GM19452 (cell line): ENCODE measurements at regions not wholly inside any gene's neighbourhood (a gene's known extent, or its start where the extent isn't known, plus 50 kb on each side); places are given as distances from the start of the nearest gene placed in this dataset.

ENCODE experiments used
- ATAC-seq: cut with Tn5 transposase; IDR thresholded peaks from one replicate; pipeline ENCODE4 v1.9.1; 2021; ENCODE audit not compliant: unreplicated experiment

GRCh38 chr16:86210403-86211193 lies 299.7 kb upstream of the FOXF1 start:
- no peak for ATAC-seq

GRCh38 chr16:86211265-86211664 lies 299.1 kb upstream of the FOXF1 start:
- ATAC-seq, result no peak

- no peak for ATAC-seq
These were observed 298.5 kb upstream of the FOXF1 start for GRCh38 chr16:86211800-86212199.

GRCh38 chr16:86212706-86213436 lies 297.5 kb upstream of the FOXF1 start:
- ATAC-seq, result no peak

- ATAC-seq, result no peak
These were observed 296.7 kb upstream of the FOXF1 start for GRCh38 chr16:86213437-86214205.

GRCh38 chr16:86214326-86215232 lies 295.7 kb upstream of the FOXF1 start:
- no peak for ATAC-seq

- no peak for ATAC-seq
These were observed 294.9 kb upstream of the FOXF1 start for GRCh38 chr16:86215233-86215978.

- no peak for ATAC-seq
These were observed 294.2 kb upstream of the FOXF1 start for GRCh38 chr16:86215979-86216585.

- no peak for ATAC-seq
These were observed 293.7 kb upstream of the FOXF1 start for GRCh38 chr16:86216591-86216990.

GRCh38 chr16:86217001-86217890 lies 293.1 kb upstream of the FOXF1 start:
- no peak for ATAC-seq

GRCh38 chr16:86217891-86218270 lies 292.4 kb upstream of the FOXF1 start:
- ATAC-seq, result no peak

- no peak for ATAC-seq
These were observed 291.7 kb upstream of the FOXF1 start for GRCh38 chr16:86218479-86219170.

GRCh38 chr16:86219655-86220445 lies 290.5 kb upstream of the FOXF1 start:
- no peak for ATAC-seq

GRCh38 chr16:86220561-86220960 lies 289.8 kb upstream of the FOXF1 start:
- ATAC-seq, result no peak

GRCh38 chr16:86221085-86221484 lies 289.2 kb upstream of the FOXF1 start:
- no peak for ATAC-seq

GRCh38 chr16:86222547-86222946 lies 287.8 kb upstream of the FOXF1 start:
- ATAC-seq, result no peak

- ATAC-seq, result no peak
These were observed 287.3 kb upstream of the FOXF1 start for GRCh38 chr16:86222965-86223551.
